COLO668 (cell line): ENCODE measurements at regions not wholly inside any gene's neighbourhood (a gene's known extent, or its start where the extent isn't known, plus 50 kb on each side); places are given as distances from the start of the nearest gene placed in this dataset.

Experiments
- DNase-seq: peaks from one replicate; lab custom pipeline; 2025; ENCODE audit not compliant: unreplicated experiment; lab: John Stamatoyannopoulos, UW

GRCh38 chr15:69853544-69853951 is 244.2 kb downstream of the TLE3 start:
- DNase-seq: no peak

DNA sequence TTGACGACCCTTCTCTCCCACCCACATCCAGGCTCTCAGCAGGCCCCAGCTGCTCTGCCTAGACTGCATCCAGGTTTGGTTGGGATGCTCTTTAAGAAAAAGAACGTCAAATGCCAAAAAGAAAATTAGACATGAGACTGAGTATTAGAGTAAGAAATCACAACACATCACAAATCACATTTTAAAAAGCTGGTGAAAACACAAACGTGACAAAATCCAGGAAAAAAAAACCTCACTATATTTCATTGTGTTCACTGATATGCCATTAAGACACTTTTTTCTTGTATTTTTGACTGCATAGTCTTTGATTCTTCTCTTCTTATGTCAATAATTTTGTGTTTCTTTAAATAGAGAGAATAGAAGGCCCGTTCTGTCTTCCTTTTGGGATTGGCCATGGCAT is 243.7 kb downstream of the TLE3 start:
- DNase-seq: no peak

DNA sequence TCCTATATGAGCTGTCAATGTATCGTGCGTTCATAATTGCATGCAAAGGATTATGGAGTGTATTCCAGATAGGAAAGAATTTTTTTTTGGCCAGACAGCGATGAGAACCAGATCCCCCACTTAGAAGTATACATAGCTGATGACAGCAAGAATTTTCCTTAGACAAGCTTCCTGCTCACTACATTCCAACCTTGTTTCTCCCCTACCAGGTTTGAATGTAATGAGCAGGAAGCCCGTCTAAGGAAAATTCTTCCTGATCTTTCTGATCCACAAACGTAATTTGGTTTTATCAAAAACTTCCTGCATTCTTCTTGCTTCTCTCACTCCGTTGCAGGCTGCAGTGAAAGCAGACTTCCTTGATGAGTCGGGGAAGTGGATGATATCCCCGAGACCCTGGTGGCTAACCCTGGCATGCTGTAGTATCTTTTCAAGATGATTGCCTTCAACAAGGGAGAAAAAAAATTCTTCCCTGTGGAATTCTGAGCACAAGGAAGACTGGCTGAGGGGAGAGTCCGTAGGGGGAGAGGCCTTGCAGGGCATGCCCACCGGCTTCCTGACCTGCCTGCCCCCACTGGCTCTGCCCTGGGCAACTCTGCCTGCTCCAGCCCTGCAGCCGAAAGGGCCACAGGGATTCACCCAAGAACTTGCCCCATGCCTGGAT is 243.1 kb downstream of the TLE3 start:
- no peak for DNase-seq

DNA sequence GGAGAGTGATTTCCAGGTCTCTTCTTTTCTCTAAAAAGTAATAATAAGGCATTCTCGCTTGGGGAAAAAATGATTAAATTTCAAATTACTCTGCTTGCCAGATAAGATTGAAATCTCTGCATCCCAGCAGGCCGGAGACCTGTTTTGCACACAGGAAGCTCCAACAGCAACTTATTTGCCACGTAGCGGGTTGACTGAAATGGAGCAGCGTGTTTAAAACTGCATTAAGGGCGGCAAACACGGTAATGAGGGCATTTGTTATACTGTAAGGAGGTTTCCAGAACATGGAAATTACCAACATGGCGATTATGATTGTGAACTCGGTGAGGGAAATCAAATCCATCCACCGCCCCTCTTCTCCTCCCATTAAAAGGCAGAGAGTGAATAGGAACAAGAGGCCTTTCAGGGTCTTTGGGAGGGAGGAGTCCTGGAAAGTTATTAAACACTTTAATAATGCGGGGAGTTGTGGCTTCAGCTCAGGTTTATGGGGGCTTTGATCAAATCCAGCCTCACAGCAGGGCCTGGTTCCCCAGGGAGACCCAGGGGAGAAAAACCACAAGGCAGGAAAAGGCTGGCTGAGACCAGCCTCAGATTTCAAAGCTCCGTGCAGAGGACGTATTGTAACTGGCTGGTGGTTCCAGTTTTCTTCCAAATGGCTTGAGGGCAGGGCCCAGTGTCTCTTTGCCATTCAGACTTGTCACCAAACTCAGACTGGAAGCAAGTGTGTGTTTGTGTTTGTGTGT is 242.3 kb downstream of the TLE3 start:
- no peak for DNase-seq

GRCh38 chr15:69857250-69857649 is 240.5 kb downstream of the TLE3 start:
- DNase-seq: no peak

GRCh38 chr15:69857686-69858391 is 239.9 kb downstream of the TLE3 start:
- DNase-seq: no peak

GRCh38 chr15:69858456-69858855 is 239.3 kb downstream of the TLE3 start:
- no peak for DNase-seq

DNA sequence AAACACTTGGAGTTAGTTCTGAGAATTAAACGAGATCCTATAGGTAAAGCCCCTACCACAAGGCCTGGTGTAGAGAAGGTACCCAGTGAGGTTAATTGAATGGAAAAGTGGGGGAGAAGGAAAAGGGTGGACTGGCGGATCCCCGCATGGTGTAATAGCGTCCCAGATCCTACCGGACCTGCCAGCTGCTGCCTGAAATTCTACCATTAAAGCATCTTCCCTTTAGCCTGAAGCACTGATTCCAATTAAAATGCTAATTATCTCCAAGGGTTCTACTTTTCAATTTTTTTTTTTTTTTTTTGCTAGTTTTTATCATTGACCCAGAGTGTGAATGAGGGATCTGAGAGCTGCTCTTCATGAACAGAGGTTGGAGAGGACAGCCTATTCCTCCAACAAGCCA is 237.9 kb downstream of the TLE3 start:
- DNase-seq: no peak

DNA sequence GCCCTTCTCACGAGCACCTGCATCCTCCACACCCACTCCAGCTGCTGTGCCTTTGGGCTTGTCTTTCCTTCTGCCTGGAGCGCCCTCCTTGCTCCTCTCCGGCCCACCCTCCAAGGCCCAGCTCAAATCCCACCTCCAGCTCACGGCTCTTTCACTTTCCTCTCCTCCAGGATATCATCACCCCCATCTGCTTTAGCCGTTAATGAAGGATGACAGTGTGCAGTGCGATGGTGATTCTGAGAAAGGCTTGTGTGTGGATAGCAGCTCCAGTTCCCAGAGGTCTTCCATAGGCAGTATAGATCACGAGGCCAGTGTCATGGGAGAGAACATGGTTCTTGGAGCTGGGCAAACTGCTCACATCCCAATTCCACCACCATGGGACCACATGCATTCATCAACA is 237.4 kb downstream of the TLE3 start:
- DNase-seq: no peak

GRCh38 chr15:69860921-69861320 is 236.8 kb downstream of the TLE3 start:
- DNase-seq: no peak

- DNase-seq: no peak
These were observed 236.2 kb downstream of the TLE3 start for GRCh38 chr15:69861331-69862171.

- no peak for DNase-seq
These were observed 235.2 kb downstream of the TLE3 start for GRCh38 chr15:69862540-69862939.

- DNase-seq: no peak
These were observed 234.3 kb downstream of the TLE3 start for GRCh38 chr15:69863446-69863845.

GRCh38 chr15:69865369-69865768 is 232.3 kb downstream of the TLE3 start:
- no peak for DNase-seq

DNA sequence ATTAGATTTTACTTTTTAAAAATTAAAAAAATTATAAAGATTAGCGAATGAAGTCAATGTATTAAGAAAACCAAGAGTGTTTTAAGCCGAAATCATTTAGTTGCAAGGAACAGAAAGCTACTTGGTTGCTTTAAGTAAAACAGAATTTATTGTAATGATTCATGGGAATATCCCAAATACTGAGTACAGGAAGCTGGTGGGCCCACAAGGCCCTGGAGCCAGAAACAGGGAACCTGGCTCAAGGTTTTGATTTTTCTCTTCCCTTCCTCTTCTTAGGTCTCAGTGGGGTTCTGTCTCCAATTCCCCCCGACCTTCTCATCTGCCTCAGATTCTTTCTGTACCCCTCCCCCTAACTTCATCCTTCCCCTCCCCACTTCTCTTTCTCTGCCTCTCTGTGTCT is 229.0 kb downstream of the TLE3 start:
- no peak for DNase-seq

GRCh38 chr15:69869291-69869690 is 228.4 kb downstream of the TLE3 start:
- no peak for DNase-seq

DNA sequence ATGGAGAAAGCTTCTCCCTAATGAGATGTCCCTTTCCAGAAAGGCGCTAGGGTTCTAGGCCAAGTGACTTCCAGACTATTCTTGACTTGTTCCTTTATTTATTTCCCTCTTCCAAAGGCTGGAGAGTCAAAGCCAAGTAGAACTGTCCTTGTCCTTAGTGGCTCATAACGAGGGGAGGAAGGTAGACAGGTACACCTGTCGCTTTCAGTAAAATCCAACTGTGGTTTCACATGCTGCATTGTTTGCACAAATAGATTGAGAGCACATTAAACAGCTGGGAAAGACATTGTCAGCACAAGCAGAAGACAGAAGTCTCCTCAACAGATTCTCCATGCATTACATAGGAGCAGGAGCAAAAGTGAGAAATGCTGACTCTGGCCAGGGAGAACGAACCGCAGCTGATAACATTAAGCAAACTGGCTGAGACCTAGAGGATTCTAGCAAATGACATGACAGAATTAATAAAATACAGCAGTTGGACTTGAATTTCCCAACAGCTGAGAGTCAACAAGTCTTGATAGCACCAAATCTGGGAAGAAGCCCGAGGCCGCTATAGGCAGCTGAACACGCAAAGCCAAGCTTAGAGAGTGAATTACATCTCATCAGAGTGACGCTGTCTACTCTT is 227.7 kb downstream of the TLE3 start:
- DNase-seq: peak; percentile 33

DNA sequence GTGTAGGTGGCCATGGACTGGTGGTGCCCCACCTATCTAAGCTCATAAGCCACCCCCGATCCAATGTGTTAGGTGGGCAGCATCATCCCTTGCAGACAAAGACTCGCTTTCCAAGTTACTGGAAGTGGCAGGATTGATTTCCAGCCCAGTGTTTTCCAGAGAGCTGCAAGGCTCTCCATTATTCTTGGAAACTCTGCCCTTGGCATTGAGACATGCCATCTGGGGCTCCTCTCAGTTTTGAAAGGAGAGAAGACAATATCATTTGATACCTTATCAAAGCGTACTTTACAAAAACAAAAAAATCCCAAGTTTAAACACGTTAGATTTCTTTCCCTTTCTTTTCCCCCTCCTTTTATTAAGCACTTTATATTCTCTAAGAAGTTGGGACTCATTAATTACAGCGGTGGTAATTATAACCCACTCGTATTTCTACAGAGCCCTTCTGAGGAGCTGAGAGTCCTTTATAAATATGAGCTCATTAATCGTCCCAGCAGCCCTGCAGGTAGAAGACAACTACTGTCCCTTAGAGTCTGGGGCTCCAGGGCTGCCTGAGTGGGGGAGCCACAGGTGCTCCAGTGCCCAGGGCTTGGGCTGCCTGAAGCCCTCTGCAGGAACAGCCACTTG is 226.1 kb downstream of the TLE3 start:
- DNase-seq: no peak

DNA sequence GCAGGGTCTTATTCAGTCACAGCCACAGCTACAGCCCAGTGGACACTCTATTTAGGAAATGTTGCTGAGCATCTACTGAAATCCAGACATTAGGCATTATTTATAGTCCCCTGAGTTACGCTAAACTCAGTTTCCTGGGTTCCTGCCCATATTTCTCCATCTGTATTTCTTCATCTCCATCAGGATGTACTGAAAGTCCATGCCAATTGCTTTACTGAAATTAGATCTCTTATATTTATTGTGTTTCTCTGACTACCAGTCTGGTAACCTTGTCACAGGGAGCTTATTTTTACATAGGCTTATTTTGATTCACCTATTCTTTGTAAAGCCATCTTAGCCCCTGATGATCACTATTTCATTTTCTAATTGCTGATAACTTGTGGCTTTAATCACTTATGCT is 223.9 kb downstream of the TLE3 start:
- DNase-seq: no peak

DNA sequence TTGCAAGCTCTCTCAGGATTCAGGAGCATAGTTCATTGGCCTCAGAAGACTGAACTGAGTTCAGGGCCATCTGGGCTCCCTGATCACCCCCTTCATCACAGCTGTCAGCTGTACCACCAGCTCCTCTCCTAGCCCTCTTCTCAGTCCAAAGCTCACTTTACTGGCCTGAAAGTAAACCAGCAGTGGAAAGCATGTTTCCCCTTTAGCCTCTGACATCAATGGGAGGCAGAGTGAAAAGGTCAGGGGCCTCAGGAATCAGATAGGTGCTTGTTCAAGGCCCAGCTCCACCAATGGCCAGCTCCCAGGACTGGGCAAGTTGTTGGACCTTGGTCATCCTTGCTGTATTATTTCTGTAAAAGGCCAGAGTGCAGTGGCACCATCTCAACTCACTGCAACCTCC is 223.4 kb downstream of the TLE3 start:
- DNase-seq: no peak
